ENCODE measurements at regions not wholly inside any gene's neighbourhood (a gene's known extent, or its start where the extent isn't known, plus 50 kb on each side); places are given as distances from the start of the nearest gene placed in this dataset.

GRCh38 chr2:172232708-172233396 lies 130.2 kb upstream of the DLX2 start:
- ATAC-seq, result no peak
- Mint-ChIP-seq H3K36me3 (ENCODE audit: low read depth) (no peaks in the 10 kb centered on the region), H3K4me1 (peaks cover 18% of the 10 kb centered on the region)

DNA sequence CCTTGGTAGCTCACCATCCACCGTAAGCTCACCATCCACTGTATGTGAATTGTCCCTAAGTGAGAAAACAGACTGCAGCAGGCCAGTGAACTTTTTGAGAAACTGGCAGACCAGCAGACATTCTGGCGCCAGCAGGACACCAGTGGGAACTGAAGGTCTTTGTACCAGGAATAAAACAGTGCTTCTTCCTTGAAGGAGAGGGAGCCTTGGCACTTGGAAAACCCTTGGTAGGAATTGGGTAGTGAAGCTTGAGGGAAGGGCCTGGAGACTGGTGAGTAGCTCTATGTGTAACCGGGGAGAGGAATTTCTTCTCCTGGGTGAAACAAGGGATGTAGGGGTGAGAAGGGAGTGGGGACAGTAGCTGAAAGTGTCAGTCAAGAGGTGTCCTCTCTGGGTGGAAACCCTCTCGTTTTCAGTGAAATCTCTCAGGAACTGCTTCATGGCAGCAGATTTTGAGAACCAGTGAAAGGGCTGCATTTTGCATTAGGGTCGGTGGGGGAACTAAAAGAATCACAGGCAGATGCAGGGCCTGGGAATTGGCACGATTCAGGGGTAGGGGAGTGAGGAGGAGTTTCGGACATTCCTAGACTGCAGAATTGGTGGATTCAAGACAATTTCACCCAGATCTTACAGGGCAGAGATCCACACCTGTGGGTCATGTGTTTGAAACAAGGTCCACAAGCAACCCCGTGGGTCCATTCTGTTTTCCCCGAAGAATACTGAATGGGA lies 131.5 kb upstream of the DLX2 start:
- ChIA-PET POLR2A (no interaction called here), CTCF (interaction anchor here (0.6 to 1.7 kb wide), 3 partner anchors 50 to 228 kb away, joined by 3 to 6 read pairs (median 4); no protein-coding TSS in a partner anchor)
- no peaks in the 10 kb centered on the region for H3K9me3 Mint-ChIP-seq (ENCODE audit: low read depth)
- no peak for ATAC-seq
- H3K4me1 Mint-ChIP-seq, result peaks cover 18% of the 10 kb centered on the region
- peak overlapping the region; percentile 70 for H3K4me3 Mint-ChIP-seq
- DNase-seq, result no peak
- H3K36me3 Mint-ChIP-seq (ENCODE audit: low read depth), result no peaks in the 10 kb centered on the region
- intact Hi-C loops (cut with DNase I, micrococcal nuclease), result no loop called here
- H3K27ac Mint-ChIP-seq, result no peak overlapping the region
- peaks cover 31% of the 10 kb centered on the region for H3K27me3 Mint-ChIP-seq

More at GRCh38 chr2:172232708-172233396, 130.2 kb upstream of the DLX2 start:
- H3K27me3 Mint-ChIP-seq, result peaks cover 24% of the 10 kb centered on the region
- no peak overlapping the region for H3K27ac Mint-ChIP-seq
- no peak overlapping the region for H3K4me3 Mint-ChIP-seq
- intact Hi-C loops (cut with DNase I, micrococcal nuclease), result no loop called here
- ChIA-PET CTCF (interaction anchor here (0.8 to 1.2 kb wide), 2 partner anchors 11 to 32 kb away, joined by 3 to 5 read pairs; no protein-coding TSS in a partner anchor), POLR2A (no interaction called here)
- no peaks in the 10 kb centered on the region for H3K9me3 Mint-ChIP-seq (ENCODE audit: low read depth)
- no peak for DNase-seq

DNA sequence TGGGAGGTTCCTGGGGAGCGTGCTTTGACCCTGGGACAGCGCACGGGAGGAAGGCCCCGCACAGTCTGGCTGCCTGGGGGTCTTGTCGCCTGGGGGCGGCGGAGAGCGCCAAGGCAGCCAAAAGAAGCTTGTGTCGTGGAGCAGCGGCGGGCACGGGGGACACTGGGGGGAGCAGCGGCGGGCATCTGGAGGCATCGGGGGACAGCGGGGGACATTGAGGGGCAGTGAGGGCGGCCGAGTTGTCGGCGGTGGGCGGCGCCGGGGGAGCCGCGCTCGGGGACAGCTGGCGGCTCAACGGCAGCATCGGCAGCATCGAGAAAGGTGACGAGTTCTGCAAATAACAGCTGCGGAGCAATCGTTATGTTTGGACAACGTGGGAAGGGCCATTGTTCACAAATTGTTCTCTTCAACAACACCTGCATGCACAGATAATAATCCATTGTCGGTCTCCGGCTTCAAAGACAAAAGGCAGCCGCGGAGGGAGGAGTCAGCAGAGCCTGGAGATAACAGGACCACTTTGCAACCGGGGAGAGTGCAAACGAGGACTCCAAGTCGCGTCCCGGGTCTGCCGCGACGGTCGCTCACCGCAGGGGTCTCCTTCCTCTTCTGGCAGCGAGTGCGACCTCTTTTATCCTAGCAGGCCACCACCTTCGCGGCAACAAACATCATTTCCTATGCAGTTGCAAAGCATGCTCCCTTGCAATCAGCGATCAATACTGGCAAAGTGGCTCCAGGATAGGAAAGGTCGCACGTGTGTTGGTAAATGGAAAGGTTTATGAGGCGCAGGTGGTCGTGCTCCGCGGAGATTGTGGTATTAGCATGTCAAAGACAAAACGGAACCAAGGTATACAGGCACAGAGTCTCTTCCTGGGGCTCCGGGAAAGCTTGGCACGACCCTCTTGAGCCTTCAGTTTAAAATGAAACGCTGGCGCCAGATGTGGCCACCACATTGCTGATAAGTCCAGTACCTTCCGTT lies 132.3 kb upstream of the DLX2 start:
- Mint-ChIP-seq H3K9me3 (ENCODE audit: low read depth) (no peaks in the 10 kb centered on the region), H3K27me3 (peaks cover 31% of the 10 kb centered on the region), H3K27ac (no peak overlapping the region), H3K4me3 (peak overlapping the region; percentile 70), H3K36me3 (ENCODE audit: low read depth) (no peaks in the 10 kb centered on the region), H3K4me1 (peaks cover 18% of the 10 kb centered on the region)
- intact Hi-C loops (cut with DNase I, micrococcal nuclease), result no loop called here
- POLR2A ChIA-PET, result no interaction called here
- DNase-seq (peak; percentile 40), ATAC-seq (peak; percentile 58)
- CTCF ChIA-PET, result interaction anchor here (0.6 to 1.7 kb wide), 3 partner anchors 49 to 227 kb away, joined by 3 to 6 read pairs (median 4); no protein-coding TSS in a partner anchor

DNA sequence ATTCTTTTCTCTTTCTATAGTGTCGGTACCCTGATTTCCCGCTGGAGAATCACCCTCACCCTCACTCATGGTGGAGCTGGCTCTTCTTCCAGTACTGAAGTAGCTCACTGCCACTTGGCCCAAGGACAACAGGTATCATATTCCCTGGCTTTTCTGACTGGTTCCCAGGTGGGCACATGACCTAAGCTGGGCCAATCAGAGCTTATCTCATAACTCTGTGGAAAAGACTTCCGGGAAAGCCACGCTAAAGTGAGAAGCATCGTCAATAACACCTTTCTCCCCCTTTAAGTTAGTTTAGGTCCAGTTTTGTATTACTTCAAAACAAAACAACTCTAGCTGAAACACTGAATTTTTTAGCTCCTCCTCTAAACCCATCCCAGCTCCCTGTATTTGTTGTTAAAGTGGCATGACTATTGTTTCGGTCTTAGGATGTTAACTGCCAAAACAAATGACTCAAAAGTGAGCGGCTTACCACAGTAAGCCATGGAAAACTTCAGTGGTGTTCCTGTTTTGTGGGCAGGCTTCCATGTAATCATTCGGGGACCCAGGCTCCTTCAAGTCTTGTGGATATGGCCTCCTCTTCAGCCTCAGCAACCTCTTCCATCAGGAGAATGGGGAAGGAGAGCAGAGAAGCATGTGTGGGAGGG lies 137.4 kb upstream of the DLX2 start:
- no peaks in the 10 kb centered on the region for H3K36me3 Mint-ChIP-seq (ENCODE audit: low read depth)
- POLR2A ChIA-PET, result no interaction called here
- intact Hi-C loops (cut with DNase I, micrococcal nuclease), result no loop called here

DNA sequence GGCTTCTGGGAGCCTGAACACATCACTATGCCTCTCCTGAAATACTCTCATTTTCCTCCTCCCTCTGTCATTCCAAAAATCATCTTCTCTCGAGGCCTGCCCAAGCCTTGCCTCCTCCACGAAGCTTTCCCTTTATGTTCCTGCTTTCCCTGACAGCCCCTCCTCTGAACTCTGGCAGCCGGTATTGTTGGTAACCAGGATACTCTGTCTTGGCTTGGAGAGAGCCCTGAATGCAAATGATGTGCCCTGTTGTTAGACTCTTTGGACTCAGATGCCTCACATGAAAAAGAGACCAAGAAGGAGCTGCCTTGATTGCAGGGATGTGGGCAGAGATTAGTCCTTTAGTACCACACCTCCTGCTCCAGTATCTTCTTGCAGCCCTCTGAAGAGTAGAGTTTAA lies 138.5 kb upstream of the DLX2 start:
- peaks cover 18% of the 10 kb centered on the region for H3K27me3 Mint-ChIP-seq
- no peak for ATAC-seq
- H3K27ac Mint-ChIP-seq, result no peak overlapping the region
- H3K9me3 Mint-ChIP-seq (ENCODE audit: low read depth), result no peaks in the 10 kb centered on the region
- no peaks in the 10 kb centered on the region for H3K4me1 Mint-ChIP-seq
- CTCF ChIA-PET, result interaction anchor here (0.7 kb wide), 1 partner anchor 21 kb away, joined by 3 read pairs; no protein-coding TSS in a partner anchor
- intact Hi-C loops (cut with DNase I, micrococcal nuclease), result no loop called here
- no peak overlapping the region for H3K4me3 Mint-ChIP-seq
- DNase-seq, result no peak
- H3K36me3 Mint-ChIP-seq (ENCODE audit: low read depth), result no peaks in the 10 kb centered on the region
- POLR2A ChIA-PET, result interaction anchor here (0.5 kb wide), 1 partner anchor 12 kb away, joined by 3 read pairs; no protein-coding TSS in a partner anchor

More for the DNA sequence above, 137.4 kb upstream of the DLX2 start:
- CTCF ChIA-PET, result interaction anchor here (0.7 to 1.5 kb wide), 2 partner anchors 20 to 224 kb away, joined by 3 to 4 read pairs; no protein-coding TSS in a partner anchor
- Mint-ChIP-seq H3K9me3 (ENCODE audit: low read depth) (no peaks in the 10 kb centered on the region), H3K4me3 (no peak overlapping the region), H3K27me3 (peaks cover 22% of the 10 kb centered on the region), H3K4me1 (peaks cover 5% of the 10 kb centered on the region), H3K27ac (no peak overlapping the region)
- DNase-seq, result no peak
- no peak for ATAC-seq

- H3K9me3 Mint-ChIP-seq (ENCODE audit: low read depth), result peaks cover 2% of the 10 kb centered on the region
- no peaks in the 10 kb centered on the region for H3K36me3 Mint-ChIP-seq (ENCODE audit: low read depth)
- peaks cover 8% of the 10 kb centered on the region for H3K4me1 Mint-ChIP-seq
- ChIA-PET CTCF (interaction anchor here (1.1 kb wide), 1 partner anchor 219 kb away, joined by 4 read pairs; no protein-coding TSS in a partner anchor), POLR2A (interaction anchor here (0.6 kb wide), 1 partner anchor 130 kb away, joined by 3 read pairs; no protein-coding TSS in a partner anchor)
- H3K27me3 Mint-ChIP-seq, result peaks cover 12% of the 10 kb centered on the region
- intact Hi-C loops (cut with DNase I, micrococcal nuclease), result no loop called here
- no peak overlapping the region for H3K4me3 Mint-ChIP-seq
- ATAC-seq (no peak), DNase-seq (no peak)
- H3K27ac Mint-ChIP-seq, result no peak overlapping the region
These were observed 139.8 kb upstream of the DLX2 start for GRCh38 chr2:172242471-172242870.

- Mint-ChIP-seq H3K36me3 (ENCODE audit: low read depth) (no peaks in the 10 kb centered on the region), H3K27ac (no peak overlapping the region), H3K4me3 (no peak overlapping the region), H3K27me3 (peaks cover 11% of the 10 kb centered on the region), H3K4me1 (peaks cover 8% of the 10 kb centered on the region), H3K9me3 (ENCODE audit: low read depth) (peaks cover 2% of the 10 kb centered on the region)
- no peak for ATAC-seq
- intact Hi-C loops (cut with DNase I, micrococcal nuclease), result no loop called here
- ChIA-PET POLR2A (interaction anchor here (0.6 kb wide), 1 partner anchor 130 kb away, joined by 3 read pairs; no protein-coding TSS in a partner anchor), CTCF (interaction anchor here (1.1 to 1.2 kb wide), 2 partner anchors 10 to 218 kb away, joined by 3 to 4 read pairs; no protein-coding TSS in a partner anchor)
- DNase-seq, result no peak
These were observed 140.3 kb upstream of the DLX2 start for GRCh38 chr2:172242961-172243360.

- DNase-seq (no peak), ATAC-seq (no peak)
- POLR2A ChIA-PET, result no interaction called here
- no peaks in the 10 kb centered on the region for H3K36me3 Mint-ChIP-seq (ENCODE audit: low read depth)
- H3K27me3 Mint-ChIP-seq, result peaks cover 4% of the 10 kb centered on the region
- no peak overlapping the region for H3K27ac Mint-ChIP-seq
- H3K4me3 Mint-ChIP-seq, result no peak overlapping the region
- CTCF ChIA-PET, result no interaction called here
- intact Hi-C loops (cut with DNase I, micrococcal nuclease), result no loop called here
- peaks cover 10% of the 10 kb centered on the region for H3K4me1 Mint-ChIP-seq
- peaks cover 2% of the 10 kb centered on the region for H3K9me3 Mint-ChIP-seq (ENCODE audit: low read depth)
These were observed 141.9 kb upstream of the DLX2 start for GRCh38 chr2:172244419-172245130.

- intact Hi-C loops (cut with DNase I, micrococcal nuclease), result no loop called here
- Mint-ChIP-seq H3K9me3 (ENCODE audit: low read depth) (peaks cover 2% of the 10 kb centered on the region), H3K27me3 (peaks cover 13% of the 10 kb centered on the region), H3K4me1 (peaks cover 29% of the 10 kb centered on the region), H3K27ac (no peak overlapping the region), H3K36me3 (ENCODE audit: low read depth) (no peaks in the 10 kb centered on the region), H3K4me3 (no peak overlapping the region)
- DNase-seq (peak; percentile 20), ATAC-seq (peak; percentile 71)
- ChIA-PET POLR2A (interaction anchor here (0.5 kb wide), 1 partner anchor 42 kb away, joined by 5 read pairs; no protein-coding TSS in a partner anchor), CTCF (no interaction called here)
These were observed 143.9 kb upstream of the DLX2 start for GRCh38 chr2:172246649-172247048.

DNA sequence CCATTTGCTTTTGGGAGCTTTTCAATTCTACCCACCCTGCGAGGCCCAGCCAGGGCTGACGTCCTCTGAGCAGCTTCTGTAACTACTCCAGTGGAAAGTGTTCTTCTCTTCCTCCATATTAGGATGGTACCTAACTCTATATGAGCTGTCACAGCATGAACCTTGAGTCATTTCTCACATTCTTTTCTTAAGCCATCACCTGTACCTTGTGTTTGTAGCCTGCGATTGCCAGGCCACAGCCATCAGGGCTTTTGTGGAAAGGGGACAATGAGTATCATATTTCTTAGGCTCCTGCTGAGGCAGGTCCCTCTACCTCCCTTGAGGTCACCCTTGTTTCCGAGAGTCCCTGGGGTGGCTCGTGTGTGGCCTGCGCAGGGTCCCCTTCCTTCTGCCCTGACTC lies 144.5 kb upstream of the DLX2 start:
- peak; percentile 50 for ATAC-seq
- CTCF ChIA-PET, result no interaction called here

More for the DNA sequence above, 144.5 kb upstream of the DLX2 start:
- Mint-ChIP-seq H3K27me3 (peaks cover 13% of the 10 kb centered on the region), H3K4me3 (no peak overlapping the region), H3K36me3 (ENCODE audit: low read depth) (no peaks in the 10 kb centered on the region), H3K4me1 (peaks cover 29% of the 10 kb centered on the region), H3K27ac (no peak overlapping the region), H3K9me3 (ENCODE audit: low read depth) (peaks cover 2% of the 10 kb centered on the region)
- DNase-seq, result no peak
- intact Hi-C loops (cut with DNase I, micrococcal nuclease), result no loop called here
- POLR2A ChIA-PET, result interaction anchor here (0.5 kb wide), 1 partner anchor 43 kb away, joined by 5 read pairs; no protein-coding TSS in a partner anchor

Data from activated CD4-positive, alpha-beta T cell treated with anti-CD3 and anti-CD28 coated beads for 36 hours (primary cell).